ENCODE measurements at regions not wholly inside any gene's neighbourhood (a gene's known extent, or its start where the extent isn't known, plus 50 kb on each side); places are given as distances from the start of the nearest gene placed in this dataset.

DNA sequence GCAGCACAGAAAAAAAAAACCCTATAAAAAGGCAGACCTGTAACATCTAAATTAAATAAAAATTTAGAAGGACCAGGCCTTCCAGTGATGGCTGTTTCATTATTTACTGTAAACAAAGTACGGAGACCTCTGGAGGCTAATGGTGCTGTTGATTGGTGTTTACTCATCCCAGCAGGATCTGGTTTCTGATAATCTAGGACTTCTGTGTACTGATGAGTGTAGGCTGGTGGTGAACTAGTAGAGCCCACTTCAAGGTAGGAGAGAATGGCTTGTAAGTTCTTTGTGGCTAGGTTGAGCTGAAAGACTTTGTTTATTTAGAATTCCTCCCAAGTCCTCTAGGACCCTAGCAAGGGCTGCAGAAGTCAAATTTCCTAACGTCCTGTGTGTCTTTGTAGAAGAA is 398.1 kb upstream of the PITX2 start (continued):
- TF ChIP-seq MEF2D (tag; conservative IDR thresholded peaks at IDR 0.05; ENCODE audit: low read depth) (no peak), ELF2 (CRISPR knock-in tag; IDR thresholded peaks at IDR 0.05) (no peak), CSDE1 (IDR thresholded peaks at IDR 0.05) (no peak)
- TF ChIP-seq, protein P1, sequence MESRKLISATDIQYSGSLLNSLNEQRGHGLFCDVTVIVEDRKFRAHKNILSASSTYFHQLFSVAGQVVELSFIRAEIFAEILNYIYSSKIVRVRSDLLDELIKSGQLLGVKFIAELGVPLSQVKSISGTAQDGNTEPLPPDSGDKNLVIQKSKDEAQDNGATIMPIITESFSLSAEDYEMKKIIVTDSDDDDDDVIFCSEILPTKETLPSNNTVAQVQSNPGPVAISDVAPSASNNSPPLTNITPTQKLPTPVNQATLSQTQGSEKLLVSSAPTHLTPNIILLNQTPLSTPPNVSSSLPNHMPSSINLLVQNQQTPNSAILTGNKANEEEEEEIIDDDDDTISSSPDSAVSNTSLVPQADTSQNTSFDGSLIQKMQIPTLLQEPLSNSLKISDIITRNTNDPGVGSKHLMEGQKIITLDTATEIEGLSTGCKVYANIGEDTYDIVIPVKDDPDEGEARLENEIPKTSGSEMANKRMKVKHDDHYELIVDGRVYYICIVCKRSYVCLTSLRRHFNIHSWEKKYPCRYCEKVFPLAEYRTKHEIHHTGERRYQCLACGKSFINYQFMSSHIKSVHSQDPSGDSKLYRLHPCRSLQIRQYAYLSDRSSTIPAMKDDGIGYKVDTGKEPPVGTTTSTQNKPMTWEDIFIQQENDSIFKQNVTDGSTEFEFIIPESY (CRISPR knock-in tag; IDR thresholded peaks at IDR 0.05) = no peak

DNA sequence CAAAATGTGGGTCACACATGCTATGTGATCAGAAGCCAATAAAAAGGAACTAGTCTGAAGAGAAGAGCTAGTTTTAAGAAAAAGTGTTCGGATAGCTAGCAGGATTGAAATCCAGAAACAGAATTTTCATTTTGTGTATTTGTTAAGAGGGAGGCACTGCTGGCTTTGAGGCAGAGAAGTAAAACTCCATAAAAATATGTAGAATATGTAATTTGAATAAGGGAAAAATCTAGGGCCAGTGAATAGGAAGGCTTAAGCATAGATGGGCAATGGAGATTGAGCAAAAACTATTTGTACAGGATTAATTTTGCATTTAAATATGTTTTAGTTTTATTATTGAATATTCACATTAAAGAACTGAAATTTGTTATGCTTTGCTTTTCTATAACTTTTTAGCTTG is 399.9 kb upstream of the PITX2 start:
- ChIA-PET CTCF (ENCODE audit: low intra/inter-chr PET ratio) (no interaction called here), POLR2A (no interaction called here)
- H4K20me1 ChIP-seq (replicated peaks; ENCODE audit: control insufficient read depth, insufficient read depth, low read length) = no peaks in the 10 kb centered on the region
- intact Hi-C loops (cut with micrococcal nuclease) = no loop called here
- FAIRE-seq (no peak), DNase-seq (ENCODE audit: extremely low read depth in 1 of 4, low spot score in 3 of 4) (no peak), ATAC-seq (no peak)
- H3K9ac ChIP-seq (ENCODE audit: insufficient read depth in 1 of 2, low read depth in 2 of 2, low read length in 2 of 2) = no peak overlapping the region
- no peaks in the 10 kb centered on the region for H3K4me1 ChIP-seq (replicated peaks in 1 of 2; ENCODE audit: control insufficient read depth in 2 of 2, insufficient read depth in 2 of 2, low read length in 2 of 2)
- no peak overlapping the region for H3K27ac ChIP-seq (ENCODE audit: extremely low read depth, low read depth, low read length)
- H3K9me3 ChIP-seq (replicated peaks; ENCODE audit: control insufficient read depth, insufficient read depth, low read depth, low read length) = no peaks in the 10 kb centered on the region
- H3K9me1 ChIP-seq (ENCODE audit: control insufficient read depth, insufficient read depth, low read length) = no peaks in the 10 kb centered on the region
- no peak overlapping the region for H3K4me2 ChIP-seq (ENCODE audit: insufficient read depth, low read length)
- WGBS (ENCODE audit: insufficient coverage, low coverage, missing lambda C conversion rate) = 0% methylated on average over 1 of the region's 1 CpG
- TF ChIP-seq, protein P2, sequence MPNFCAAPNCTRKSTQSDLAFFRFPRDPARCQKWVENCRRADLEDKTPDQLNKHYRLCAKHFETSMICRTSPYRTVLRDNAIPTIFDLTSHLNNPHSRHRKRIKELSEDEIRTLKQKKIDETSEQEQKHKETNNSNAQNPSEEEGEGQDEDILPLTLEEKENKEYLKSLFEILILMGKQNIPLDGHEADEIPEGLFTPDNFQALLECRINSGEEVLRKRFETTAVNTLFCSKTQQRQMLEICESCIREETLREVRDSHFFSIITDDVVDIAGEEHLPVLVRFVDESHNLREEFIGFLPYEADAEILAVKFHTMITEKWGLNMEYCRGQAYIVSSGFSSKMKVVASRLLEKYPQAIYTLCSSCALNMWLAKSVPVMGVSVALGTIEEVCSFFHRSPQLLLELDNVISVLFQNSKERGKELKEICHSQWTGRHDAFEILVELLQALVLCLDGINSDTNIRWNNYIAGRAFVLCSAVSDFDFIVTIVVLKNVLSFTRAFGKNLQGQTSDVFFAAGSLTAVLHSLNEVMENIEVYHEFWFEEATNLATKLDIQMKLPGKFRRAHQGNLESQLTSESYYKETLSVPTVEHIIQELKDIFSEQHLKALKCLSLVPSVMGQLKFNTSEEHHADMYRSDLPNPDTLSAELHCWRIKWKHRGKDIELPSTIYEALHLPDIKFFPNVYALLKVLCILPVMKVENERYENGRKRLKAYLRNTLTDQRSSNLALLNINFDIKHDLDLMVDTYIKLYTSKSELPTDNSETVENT (CRISPR knock-in tag; IDR thresholded peaks at IDR 0.05) = no peak
- TF ChIP-seq SMARCC2 (IDR thresholded peaks at IDR 0.05; ENCODE audit: low read depth) (no peak), SMAD2 (IDR thresholded peaks at IDR 0.05; ENCODE audit: low read depth, low read length) (no peak)
- no peak overlapping the region for H3K4me3 ChIP-seq
- in situ Hi-C loops (cut with MboI) = no loop called here
- H3K27me3 ChIP-seq (ENCODE audit: control insufficient read depth in 2 of 2, insufficient read depth in 2 of 2, low read length in 2 of 2) = no peaks in the 10 kb centered on the region
- BruUV-seq (replicated peaks) = no TSS peak
- no peak overlapping the region for H2AFZ ChIP-seq (ENCODE audit: low read depth, low read length)
- H3K36me3 ChIP-seq (ENCODE audit: control insufficient read depth, insufficient read depth, low read length) = no peaks in the 10 kb centered on the region
- no peaks in the 10 kb centered on the region for H3K79me2 ChIP-seq (ENCODE audit: control insufficient read depth, insufficient read depth, low read length)
